Stomach (tissue), 4 donors: ENCODE measurements at regions not wholly inside any gene's neighbourhood (a gene's known extent, or its start where the extent isn't known, plus 50 kb on each side); places are given as distances from the start of the nearest gene placed in this dataset.

Experiments used
- CTCF ChIP-seq, 7 experiments: fragments of 450-650 bp in 4 of 7; fragments of 200-600 bp in 3 of 7; sonication (generic) in 3 of 7; IDR thresholded peaks; one replicate each; pipeline ENCODE4 v1.5.1; 2016 to 2019; ENCODE audit warnings: antibody characterized with exemption in 7 of 7, control low read depth in 2 of 7, mild to moderate bottlenecking in 1 of 7
- EP300 ChIP-seq: sonication (generic); formaldehyde crosslinking; IDR thresholded peaks from one replicate; pipeline ENCODE4 v1.6.1; 2017; ENCODE audit warnings: antibody characterized with exemption
- POLR2A ChIP-seq, 4 donors: fragments of 450-650 bp; IDR thresholded peaks; one replicate each; pipeline ENCODE4 v1.6.1; 2016; ENCODE audit warnings: antibody characterized with exemption in 4 of 4, control low read depth in 2 of 4, mild to moderate bottlenecking in 1 of 4, moderate library complexity in 1 of 4
- POLR2AphosphoS5 ChIP-seq, 3 donors: sonication (generic); formaldehyde crosslinking; IDR thresholded peaks; one replicate each; pipeline ENCODE4 v1.6.1; 2016; ENCODE audit warnings: antibody characterized with exemption in 3 of 3

GRCh38 chr6:126524811-126525326 lies 185.0 kb downstream of the CENPW start:
- no peak for TF ChIP-seq CTCF (IDR thresholded peaks at IDR 0.05)
- TF ChIP-seq EP300: no peak
- no peak for TF ChIP-seq POLR2AphosphoS5 (IDR thresholded peaks at IDR 0.05)
- TF ChIP-seq POLR2A (IDR thresholded peaks at IDR 0.05): no peak
